ENCODE measurements at regions not wholly inside any gene's neighbourhood (a gene's known extent, or its start where the extent isn't known, plus 50 kb on each side); places are given as distances from the start of the nearest gene placed in this dataset.
"Not testable (repeated sequence)": the region's sequence is repeated elsewhere in the genome, so short reads cannot be mapped to it uniquely, and the experiment has no call there.

DNA sequence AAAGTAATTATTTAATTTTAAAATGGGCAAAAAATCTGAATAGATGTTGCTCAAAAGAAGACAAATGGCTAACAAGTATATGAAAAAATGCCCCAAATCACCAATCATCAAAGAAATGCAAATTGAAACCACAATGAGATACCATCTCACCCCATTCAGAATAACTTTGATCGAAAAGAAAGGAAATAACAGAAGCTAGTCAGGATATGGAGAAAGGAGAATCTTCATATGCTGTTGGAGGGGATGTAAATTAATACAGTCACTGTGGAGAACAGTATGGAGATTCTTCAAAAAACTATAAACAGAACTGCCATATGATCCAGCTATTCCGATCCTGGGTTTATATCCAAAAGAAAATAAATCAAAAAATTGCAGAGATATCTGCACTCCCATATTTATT lies 418.5 kb upstream of the RGMB start:
- DNase-seq (ENCODE audit: low read depth in 3 of 3): no peak

DNA sequence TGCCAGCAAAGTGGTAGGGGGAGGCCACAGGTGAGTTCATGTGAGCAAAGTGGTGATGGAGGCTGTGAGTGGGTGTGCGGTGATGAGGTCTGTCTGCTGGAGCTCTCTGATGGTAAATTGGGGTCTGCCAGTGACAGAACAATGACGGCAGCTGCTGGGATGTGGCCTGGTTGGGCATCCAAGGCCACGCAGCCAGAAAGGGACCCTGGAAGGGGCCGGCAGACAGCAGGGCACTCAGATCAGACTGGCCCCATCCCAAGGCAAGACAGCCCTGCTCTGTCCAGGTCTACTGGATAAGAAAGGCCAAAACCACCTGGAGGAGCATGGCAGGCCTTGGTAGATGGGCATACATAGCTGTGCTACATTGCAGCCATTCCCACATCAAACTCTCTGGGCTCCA lies 412.9 kb upstream of the RGMB start:
- DNase-seq (ENCODE audit: low read depth in 3 of 3): no peak

DNA sequence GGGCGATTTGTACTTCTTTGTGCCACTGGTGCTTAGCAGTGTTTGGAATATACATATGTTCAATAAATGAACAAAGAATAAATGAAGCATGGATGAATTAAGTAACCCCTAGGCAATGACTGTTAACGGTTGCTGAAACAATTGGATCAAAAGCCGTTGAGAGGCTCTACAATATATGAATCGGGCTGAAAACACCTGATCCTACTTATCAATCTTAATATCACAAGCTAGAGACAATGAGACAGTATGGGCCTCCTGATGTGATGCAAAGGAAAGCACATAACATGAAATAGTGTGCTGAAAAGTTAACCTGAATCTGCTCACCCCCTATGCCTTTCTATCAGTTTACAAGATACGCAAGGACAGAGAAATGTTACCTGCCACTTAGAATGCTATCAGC lies 410.3 kb upstream of the RGMB start:
- DNase-seq (ENCODE audit: low read depth in 3 of 3): no peak

DNA sequence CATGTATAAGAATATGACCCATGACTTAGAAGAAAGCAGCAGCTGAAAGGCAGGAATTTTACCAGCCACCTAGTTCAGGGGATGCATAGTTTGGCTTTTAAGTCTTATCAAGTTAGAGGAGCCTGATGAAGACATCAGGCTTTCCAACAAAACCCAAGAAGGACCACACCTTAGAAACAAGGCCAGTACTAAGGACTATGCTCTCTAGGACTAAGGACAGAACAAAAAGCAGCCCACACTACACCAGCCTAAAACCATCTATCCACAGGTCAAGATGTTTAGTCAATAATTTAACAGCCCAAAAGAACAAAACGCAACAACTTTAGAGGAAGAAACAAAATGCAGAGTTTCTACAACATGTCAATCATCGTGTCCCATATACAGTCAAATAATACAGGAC lies 408.9 kb upstream of the RGMB start:
- DNase-seq (ENCODE audit: low read depth in 3 of 3): no peak

DNA sequence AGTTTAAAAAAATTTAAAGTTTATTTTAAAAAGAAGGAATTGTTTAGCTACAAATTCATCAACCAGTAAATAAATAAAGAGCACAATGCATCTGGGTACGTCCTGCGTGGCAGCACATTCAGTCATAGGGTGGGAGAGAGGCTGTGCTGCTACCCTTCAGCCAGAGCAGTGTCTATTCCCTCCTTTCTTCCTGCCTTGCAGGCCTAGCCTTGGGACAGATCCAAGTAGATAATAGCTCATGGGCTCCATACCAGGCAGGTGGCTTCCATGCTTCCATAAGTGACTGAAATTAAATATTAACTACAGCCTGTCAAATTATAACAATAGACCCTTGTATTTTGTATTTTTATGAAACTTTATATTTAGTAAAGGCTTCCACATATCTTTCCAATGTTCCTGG lies 408.3 kb upstream of the RGMB start:
- no peak for DNase-seq (ENCODE audit: low read depth in 3 of 3)

DNA sequence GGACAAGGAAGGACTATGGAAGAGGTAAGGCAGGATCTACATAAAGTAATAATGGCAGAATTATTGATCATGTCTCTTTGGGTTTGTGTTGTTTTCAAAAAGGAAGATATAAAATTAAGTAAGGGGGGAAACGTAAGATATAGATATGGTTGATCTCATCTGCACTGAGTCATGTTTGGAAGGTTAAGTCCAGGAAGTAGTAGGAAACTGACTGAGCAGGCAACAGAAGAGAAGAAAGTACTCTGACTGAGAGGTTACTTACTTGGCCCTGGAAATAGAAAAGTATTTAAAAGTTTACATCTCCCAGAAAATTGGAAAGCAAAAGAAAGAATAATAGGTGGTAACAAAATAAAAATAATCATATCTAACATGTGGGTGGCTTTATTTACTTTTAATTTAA lies 405.3 kb upstream of the RGMB start:
- no peak for DNase-seq (ENCODE audit: low read depth in 3 of 3)

DNA sequence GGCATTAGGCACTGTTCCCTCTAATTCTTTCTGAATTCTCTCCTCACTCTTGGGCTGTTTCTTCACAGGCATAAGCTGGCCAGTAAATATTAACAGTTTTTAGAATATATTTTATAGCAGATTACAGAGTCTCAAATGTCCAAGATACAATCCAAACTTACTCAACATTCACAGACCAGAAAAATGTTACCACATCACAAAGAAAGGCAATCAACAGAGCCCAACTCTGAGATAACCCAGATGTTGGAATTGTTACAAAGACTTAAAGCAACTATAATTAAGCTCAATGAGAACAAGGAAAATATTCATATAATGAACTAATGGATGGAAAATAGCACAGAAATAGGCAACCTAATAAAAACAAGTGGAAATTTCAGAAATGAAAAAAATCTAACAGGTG lies 401.1 kb upstream of the RGMB start:
- DNase-seq (ENCODE audit: low read depth in 3 of 3): no peak

DNA sequence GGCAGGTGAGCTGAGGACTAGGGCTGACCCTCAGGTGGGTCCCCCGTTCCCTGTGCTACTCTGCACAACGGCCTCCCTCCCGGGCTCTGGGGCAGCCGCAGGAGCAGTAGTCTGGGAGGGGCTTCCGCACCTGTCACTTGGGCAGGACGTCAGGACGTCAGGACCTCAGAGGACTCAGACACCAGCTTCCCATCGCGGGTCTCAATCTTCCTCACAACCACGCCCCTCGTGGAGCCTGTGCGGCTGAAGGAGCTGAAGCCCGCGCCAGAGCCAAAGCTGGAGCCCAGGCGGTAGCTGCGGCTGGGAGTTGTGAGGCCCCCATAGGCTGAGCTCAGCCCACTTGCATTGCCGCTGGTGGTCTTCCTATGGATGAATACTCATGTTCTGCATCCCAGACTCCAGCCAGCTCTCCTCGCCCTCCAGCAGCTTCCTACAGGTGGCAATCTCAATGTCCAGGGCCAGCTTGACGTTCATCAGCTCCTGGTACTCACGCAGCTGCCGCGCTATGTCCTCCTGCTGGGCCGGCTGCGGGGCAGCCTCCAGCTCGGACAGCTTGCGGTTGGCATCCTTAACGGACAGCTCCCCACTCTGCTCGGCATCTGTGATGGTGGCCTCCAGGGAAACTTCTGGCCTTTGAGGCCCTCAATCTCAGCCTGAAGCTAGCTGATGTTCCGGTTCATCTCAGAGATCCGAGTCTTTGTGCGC lies 381.4 kb upstream of the RGMB start:
- no peak for DNase-seq (ENCODE audit: low read depth in 3 of 3)

DNA sequence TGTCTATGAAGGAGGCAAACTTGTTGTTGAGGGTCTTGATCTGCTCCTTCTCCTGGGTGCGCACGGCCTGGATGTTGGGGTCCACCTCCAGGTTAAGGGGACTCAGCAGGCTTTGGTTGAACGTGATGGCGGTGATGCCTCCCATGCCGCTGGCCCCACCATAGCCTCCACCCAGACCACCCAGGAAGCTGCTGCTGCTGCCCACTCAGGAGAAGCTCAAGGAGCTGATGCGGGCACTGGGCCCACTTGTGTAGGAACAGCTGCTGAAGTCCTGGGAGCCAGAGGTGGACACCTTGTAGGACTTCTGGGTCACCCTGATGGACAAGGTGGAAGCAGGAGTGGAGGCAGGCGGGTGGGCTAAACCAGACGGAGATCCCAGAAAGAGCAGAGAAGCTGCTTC lies 380.3 kb upstream of the RGMB start:
- not testable (repeated sequence) for DNase-seq (ENCODE audit: low read depth in 3 of 3)

DNA sequence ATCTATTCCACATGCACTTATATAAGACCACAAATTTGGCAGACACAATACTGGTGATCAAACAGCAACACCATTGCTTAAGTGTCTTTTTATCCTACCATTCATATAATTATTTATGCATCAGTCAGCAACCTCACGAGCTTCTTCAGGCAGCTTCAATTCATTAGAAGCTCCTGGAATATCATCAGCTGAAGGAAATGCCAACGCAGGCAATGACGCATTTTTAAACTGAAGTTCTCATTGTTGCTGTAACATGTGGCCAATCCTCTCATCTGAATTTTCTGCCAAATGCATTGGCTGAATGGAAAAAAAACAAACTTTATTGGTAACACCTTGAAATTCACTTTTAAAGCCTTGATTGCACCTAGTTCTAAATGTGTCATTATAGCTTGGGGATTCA lies 376.4 kb upstream of the RGMB start:
- DNase-seq (ENCODE audit: low read depth in 3 of 3): no peak

DNA sequence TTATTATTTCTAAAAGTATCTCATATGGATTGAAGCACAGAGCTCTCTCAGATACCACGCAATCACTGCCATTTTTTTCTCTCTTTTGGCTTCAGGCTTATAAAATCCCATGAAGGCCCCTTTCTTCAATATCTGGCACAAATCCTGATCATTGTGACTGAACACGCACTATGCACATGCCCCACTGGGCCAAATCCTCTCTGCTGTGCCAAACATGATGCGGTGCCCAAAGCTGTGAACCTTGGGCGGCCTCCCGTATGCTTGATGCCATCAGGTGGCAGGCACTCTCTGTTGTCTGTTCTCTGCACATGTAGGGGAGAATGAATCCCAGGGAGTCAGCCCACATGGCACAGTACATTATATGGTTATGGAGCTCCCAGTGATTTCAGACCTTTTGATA lies 375.0 kb upstream of the RGMB start:
- DNase-seq (ENCODE audit: low read depth in 3 of 3): no peak

DNA sequence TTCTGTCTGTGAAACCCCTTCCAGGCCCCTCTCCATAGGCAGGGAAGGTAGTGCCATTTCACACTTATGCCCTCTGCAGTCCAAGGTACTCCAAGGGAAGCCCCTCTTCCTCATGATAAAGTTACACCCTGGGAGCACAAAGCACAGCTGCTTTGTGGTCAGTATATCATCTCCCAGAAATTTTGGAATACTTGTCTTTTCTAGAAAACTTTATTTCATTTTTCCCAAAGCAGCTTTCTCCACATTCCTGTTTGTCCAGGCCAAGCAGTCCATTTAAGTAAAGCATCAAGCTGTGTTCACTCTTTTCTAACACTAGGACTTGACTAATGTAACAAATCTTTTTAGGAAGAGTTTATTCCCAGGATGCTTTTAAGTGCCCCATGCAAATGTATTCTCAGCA lies 371.8 kb upstream of the RGMB start:
- no peak for DNase-seq (ENCODE audit: low read depth in 3 of 3)

DNA sequence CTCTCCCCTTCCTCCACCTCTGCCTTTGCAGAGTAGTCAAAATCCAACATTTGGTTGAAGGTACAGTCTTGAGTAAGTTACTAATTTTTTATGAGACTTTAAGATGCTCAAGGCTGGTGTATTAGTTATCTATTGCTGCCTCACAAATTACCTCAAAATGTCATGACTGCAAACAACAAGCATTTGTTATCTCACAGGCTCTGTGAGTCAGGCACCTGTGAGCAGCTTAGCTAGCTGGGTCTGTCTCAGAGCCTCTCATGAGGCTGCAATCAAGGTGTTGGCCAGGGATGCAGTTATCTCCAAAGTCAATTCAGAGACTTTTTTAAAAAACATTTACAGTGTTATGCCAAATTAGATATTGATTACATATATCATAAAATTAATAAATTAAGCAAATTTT lies 371.3 kb upstream of the RGMB start:
- DNase-seq (ENCODE audit: low read depth in 3 of 3): no peak

DNA sequence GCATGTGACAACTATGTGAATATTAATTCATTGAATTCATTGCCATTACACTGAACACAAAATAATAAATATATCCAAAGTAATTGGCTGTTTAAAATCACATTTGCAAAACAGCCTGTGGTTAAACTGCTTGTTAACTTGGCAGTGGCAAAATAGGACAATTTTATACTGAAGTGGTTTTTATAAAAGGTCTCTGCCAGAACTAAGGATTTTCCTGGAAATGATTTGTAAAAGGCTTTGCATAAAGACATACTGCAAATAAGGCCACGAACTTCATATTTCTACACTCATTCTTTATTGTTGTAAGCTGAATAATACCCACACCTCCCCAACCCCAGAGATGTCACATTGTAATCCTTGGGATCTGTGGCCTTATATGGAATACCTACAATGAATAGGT lies 370.3 kb upstream of the RGMB start:
- DNase-seq (ENCODE audit: low read depth in 3 of 3): no peak

DNA sequence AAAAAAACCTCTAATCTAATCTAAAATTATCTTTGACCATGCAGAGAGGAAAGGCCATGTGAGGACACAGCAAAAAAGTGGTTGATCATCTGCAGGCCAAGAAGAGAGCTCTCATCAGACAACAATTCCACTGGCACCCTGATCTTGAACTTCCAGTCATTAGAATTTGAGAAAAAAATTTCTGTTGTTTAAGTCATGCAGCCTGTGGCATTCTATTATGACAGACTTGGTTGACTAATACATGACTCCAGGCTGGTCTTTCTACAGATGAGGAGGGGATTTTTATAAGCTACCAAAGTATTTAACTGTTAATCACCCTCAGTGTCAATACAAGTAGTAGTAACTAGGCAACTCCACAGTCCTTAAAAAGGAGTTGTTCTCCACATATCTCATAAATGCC lies 358.5 kb upstream of the RGMB start:
- no peak for DNase-seq (ENCODE audit: low read depth in 3 of 3)

DNA sequence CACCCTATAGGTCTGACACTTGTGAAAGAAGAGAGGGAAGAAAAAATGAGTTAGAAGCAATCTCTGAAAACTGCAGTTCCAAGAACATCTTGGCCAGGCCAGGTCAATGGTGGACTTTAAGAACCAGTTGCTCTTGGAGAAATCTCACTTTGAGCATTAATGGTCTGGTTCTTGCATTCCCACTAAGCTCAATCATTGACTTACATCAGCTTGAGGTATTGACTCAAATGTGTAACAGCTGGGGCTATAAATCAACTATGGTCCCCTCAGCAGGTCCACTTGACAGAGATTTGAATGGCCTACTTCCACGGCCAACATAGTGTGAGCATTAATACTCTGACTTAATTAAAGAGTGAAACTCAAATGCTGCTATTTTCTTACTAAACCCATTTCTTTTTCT lies 357.8 kb upstream of the RGMB start:
- DNase-seq (ENCODE audit: low read depth in 3 of 3): no peak

DNA sequence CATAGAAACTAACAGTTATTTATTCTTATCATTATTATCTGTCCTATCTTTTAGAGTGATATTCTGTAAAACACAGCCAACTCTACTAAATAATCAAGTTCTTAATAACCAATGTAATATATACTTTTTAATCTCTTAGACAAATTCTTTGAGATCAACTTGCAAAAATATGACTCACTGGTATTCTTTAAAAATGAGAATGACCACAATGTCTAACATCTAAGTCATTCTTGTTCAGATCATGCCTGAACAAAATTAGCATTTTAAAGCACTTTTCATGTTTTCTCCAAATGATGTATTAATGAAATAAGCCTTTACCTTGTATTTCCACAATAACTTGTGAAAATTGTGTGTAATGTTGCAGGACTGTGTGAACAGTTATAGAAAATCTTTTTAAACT lies 356.9 kb upstream of the RGMB start:
- DNase-seq (ENCODE audit: low read depth in 3 of 3): no peak

DNA sequence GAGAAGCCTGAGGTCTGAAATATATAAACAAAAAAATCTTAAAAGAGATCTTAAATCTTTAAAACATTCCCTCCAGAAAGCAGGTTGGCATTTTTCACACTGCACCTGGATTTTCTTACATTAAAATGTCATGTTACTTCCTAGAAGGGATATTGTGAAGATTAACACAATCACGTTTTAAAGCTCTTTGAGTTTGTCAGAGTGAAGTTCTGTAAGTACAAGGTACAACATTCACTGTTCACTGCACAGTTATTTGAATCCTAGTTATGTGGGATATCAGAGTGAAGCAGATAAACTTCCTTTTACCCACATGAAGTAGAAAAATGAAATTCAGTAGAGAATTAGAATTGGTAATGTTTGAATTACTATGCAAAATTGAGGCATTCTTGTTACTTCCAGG lies 353.6 kb upstream of the RGMB start:
- no peak for DNase-seq (ENCODE audit: low read depth in 3 of 3)

DNA sequence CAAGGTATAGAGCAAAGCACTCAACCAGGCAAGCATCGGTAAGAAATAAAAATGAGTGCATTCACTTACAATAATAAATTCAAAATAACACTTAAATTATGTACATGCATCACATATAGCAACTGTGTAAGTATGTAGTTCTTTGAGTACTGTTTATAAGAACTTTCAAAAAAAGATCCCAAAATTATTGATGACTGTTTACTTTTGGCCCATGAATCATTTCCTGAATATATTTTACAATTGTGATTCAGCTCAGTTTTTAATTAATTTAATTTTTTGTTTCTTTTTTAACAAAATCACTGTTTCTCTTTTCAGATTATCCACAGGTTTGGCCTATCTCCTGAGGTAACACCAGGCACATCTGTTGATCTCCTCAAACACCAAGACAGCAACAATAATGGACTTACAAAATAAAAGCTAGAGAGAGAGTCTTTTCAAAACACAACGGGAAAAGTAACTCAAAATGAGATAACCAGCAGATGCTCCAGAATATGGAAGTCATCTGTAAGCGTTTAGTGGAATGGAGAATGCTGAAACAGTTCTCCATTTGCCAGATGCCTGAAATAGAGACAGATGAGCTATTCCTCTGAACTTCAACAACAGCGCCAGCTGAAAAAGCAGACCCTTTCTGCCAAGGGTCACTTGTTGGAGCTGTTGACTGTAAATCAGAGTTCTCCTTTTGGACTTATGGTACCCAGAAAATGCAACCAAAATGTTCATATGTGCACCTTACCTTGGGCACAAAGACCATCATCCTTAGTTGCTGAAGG lies 348.6 kb upstream of the RGMB start:
- no peak for DNase-seq (ENCODE audit: low read depth in 3 of 3)

DNA sequence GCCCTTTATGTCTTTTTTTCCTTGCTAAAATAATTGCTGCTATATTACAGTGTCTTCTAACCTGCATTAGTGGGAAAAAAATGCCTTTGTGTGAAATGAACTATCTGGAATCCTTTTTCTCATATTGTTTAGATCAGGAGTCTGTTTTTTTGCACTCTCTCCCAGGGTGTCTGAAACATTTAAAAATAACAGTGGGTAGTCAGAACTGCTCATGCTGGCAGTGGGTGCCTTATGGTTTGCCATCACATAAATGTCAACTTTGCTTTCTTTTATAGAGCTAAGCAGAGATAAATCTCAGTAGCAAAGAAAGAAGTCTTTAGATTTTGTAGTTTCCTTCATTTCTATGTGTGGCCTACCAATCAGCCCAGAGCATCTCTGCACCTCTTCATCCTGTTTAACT lies 347.8 kb upstream of the RGMB start:
- no peak for DNase-seq (ENCODE audit: low read depth in 3 of 3)

DNA sequence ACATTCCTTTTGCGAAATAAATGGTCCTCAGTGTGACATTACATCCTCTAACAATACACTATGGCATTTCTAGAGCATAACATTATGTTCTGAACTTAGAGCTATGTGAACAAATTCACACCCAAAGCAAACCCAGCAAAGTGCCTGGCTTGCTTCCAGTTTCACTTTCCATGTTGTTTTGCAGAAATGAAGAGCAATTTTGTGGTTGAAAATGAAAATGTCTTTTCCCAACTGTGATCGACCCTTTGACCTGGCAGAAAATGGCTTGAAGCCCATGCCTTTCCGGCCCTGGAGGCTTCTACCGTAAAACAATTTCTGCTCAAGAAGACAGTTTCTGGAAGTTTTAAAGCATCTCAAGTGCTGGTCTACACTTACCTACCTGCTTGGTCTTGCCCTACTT lies 344.7 kb upstream of the RGMB start:
- DNase-seq (ENCODE audit: low read depth in 3 of 3): no peak

DNA sequence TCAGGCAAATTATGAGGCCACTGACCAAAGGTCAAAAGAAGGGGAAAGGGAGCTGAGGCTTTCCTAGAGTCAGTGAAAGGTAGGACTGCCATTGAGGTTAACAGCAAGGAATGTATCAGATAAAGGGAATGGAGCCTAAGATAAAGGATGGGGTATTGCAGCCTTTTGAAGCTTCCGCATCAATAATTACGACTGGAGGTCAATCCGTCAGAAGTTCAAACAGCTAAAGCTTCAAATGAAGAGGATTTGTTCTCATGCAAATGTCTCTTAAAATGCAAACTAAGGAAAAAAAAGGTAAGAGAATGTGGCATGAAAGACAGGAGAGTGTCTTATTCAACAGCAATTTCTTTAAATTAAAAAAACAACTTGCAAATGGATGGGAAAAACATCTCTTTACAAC lies 341.1 kb upstream of the RGMB start:
- no peak for DNase-seq (ENCODE audit: low read depth in 3 of 3)

DNA sequence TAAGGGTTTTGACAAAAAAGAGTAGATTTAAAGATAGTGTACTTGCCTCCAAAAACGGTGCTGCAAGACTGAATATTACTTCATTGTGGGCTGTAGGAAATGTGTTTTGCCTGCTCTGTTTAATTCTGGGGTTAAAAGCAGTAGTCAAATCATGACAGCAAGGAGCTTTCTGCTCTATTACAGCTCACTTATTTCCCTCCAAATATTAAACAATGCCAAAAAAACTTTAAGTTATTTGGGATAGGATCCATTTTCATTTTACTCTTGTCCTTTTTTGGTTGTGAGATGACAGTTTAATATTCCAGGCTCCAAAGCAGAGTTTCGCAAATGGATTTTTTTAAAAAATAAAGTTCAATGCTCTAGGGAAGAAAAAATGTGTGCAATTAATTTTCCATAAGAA lies 340.4 kb upstream of the RGMB start:
- no peak for DNase-seq (ENCODE audit: low read depth in 3 of 3)

DNA sequence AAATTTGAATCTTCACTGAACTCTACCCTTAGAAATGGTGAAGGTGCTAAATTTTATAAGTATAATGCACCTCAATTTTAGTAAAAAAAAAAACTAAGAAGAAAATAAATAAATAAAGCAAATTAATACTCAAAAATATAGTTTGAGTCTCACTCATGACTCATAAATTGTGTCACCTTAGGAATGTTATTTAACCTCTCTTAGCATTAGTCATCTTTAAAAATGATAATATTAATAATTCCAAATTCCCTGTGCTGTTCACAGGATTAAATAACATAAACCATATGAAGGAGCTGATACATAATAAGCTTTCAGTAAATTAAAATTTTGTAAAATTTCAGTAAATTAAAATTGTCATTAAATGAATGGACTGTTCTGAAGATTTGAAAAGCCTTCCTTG lies 339.8 kb upstream of the RGMB start:
- no peak for DNase-seq (ENCODE audit: low read depth in 3 of 3)

Measured in stimulated activated CD4-positive, alpha-beta T cell treated with anti-CD3 and anti-CD28 coated beads, TNF-alpha, amount 100 ng/mL, for 48 hours (primary cell).